ENCODE measurements at regions not wholly inside any gene's neighbourhood (a gene's known extent, or its start where the extent isn't known, plus 50 kb on each side); places are given as distances from the start of the nearest gene placed in this dataset.

- H3K4me2 ChIP-seq (ENCODE audit: low read depth, low read length) = no peak overlapping the region
Observed at GRCh38 chr7:17401791-17402627, 103.6 kb downstream of the AHR start.

More at GRCh38 chr7:17401791-17402627, 103.6 kb downstream of the AHR start:
- intact Hi-C loops (cut with micrococcal nuclease; ENCODE audit: unreplicated experiment) (no loop called here), in situ Hi-C loops (cut with HindIII; ENCODE audit: extremely low pct_ligation_motif_present, low pct_unique_long_range_greater_than_20kb) (no loop called here)
- H3K27me3 ChIP-seq (ENCODE audit: control insufficient read depth in 1 of 2, insufficient read depth in 2 of 2, low read length in 2 of 2) = no peaks in the 10 kb centered on the region
- no peak overlapping the region for H3K27ac ChIP-seq (ENCODE audit: extremely low read length, insufficient read depth, low read length)
- peaks cover 44% of the 10 kb centered on the region for H3K4me1 ChIP-seq (ENCODE audit: insufficient read depth, low read length)
- no peak overlapping the region for H2AFZ ChIP-seq (ENCODE audit: low read length)
- no peaks in the 10 kb centered on the region for H4K20me1 ChIP-seq (ENCODE audit: insufficient read depth, low read length)
- no TSS peak for BruUV-seq (replicated peaks)
- H3K9ac ChIP-seq (ENCODE audit: insufficient read depth, low read depth, low read length) = no peak overlapping the region
- ChIA-PET POLR2A (no interaction called here), CTCF (ENCODE audit: low intra/inter-chr PET ratio, low total read pairs) (no interaction called here)
- TF ChIP-seq ZNF33B (CRISPR knock-in tag; IDR thresholded peaks at IDR 0.05) = no peak
- TF ChIP-seq ZNF792 (CRISPR knock-in tag; IDR thresholded peaks at IDR 0.05) = no peak
- TF ChIP-seq ARID2 (CRISPR knock-in tag; IDR thresholded peaks at IDR 0.05; ENCODE audit: borderline replicate concordance) = no peak
- no peak for TF ChIP-seq TBX2 (CRISPR knock-in tag; IDR thresholded peaks at IDR 0.05; ENCODE audit: borderline replicate concordance)
- no peak for TF ChIP-seq ZNF446 (CRISPR knock-in tag; IDR thresholded peaks at IDR 0.05)
- no peak for TF ChIP-seq TCF7L2 (IDR thresholded peaks at IDR 0.05; ENCODE audit: low read depth, low read length)
- no peak for TF ChIP-seq YY1 (IDR thresholded peaks at IDR 0.05; ENCODE audit: insufficient read depth, insufficient replicate concordance, low read depth, low read length)
- no peak for TF ChIP-seq POGK (CRISPR knock-in tag; conservative IDR thresholded peaks at IDR 0.05)
- no peak for TF ChIP-seq PRPF4 (IDR thresholded peaks at IDR 0.05; ENCODE audit: low read depth, low read length, poor library complexity, severe bottlenecking)
- no peak for TF ChIP-seq U2AF1 (optimal IDR thresholded peaks at IDR 0.05; ENCODE audit: low read depth, low read length)
- TF ChIP-seq SOX6 (IDR thresholded peaks at IDR 0.05) = no peak
- TF ChIP-seq SOX6 (CRISPR knock-in tag; IDR thresholded peaks at IDR 0.05) = no peak
- TF ChIP-seq MIER3 (CRISPR knock-in tag; IDR thresholded peaks at IDR 0.05; ENCODE audit: borderline replicate concordance) = no peak
- no peak for TF ChIP-seq ZNF234 (CRISPR knock-in tag; conservative IDR thresholded peaks at IDR 0.05)
- no peak for TF ChIP-seq CSRNP2 (CRISPR knock-in tag; conservative IDR thresholded peaks at IDR 0.05; ENCODE audit: low read depth)
- no peak for TF ChIP-seq RBFOX2 (IDR thresholded peaks at IDR 0.05; ENCODE audit: low read depth, low read length)
- TF ChIP-seq KLF15 (CRISPR knock-in tag; IDR thresholded peaks at IDR 0.05; ENCODE audit: borderline replicate concordance) = no peak
- TF ChIP-seq ZNF564 (CRISPR knock-in tag; IDR thresholded peaks at IDR 0.05) = no peak
- TF ChIP-seq RCOR2 (CRISPR knock-in tag; IDR thresholded peaks at IDR 0.05) = no peak
- DNase-seq (ENCODE audit: low spot score) (no peak), FAIRE-seq (no peak), ATAC-seq (no peak)
- H3K36me3 ChIP-seq (replicated peaks in 1 of 2; ENCODE audit: control insufficient read depth in 1 of 2, insufficient read depth in 2 of 2, low read length in 2 of 2) = no peaks in the 10 kb centered on the region
- no peak overlapping the region for H3K4me3 ChIP-seq (replicated peaks in 1 of 3; ENCODE audit: insufficient read depth in 1 of 3, low read depth in 2 of 3, low read length in 3 of 3)
- H3K79me2 ChIP-seq (ENCODE audit: insufficient read depth, low read length) = no peaks in the 10 kb centered on the region
- 50% methylated on average over 6 of the region's 6 CpGs for WGBS (ENCODE audit: low lambda C conversion rate)
- H3K9me3 ChIP-seq (ENCODE audit: low read length) = no peaks in the 10 kb centered on the region

Measured in HepG2 (cell line).